H9 (cell line): ENCODE measurements at regions not wholly inside any gene's neighbourhood (a gene's known extent, or its start where the extent isn't known, plus 50 kb on each side); places are given as distances from the start of the nearest gene placed in this dataset.

Source experiments
- DNase-seq: peaks from one replicate; pipeline ENCODE4 v3.0.0-alpha.2; 2017
- H2AFZ ChIP-seq: one replicate; pipeline ENCODE4 v1.6.1; 2013; ENCODE audit warnings: mild to moderate bottlenecking, low read length, control low read depth, moderate library complexity
- H2AK5ac ChIP-seq: 2 replicates; pipeline ENCODE4 v1.6.1; 2013; ENCODE audit warnings: low read length, control low read depth, mixed read lengths; ENCODE audit not compliant: insufficient read length
- H2BK120ac ChIP-seq: one replicate; pipeline ENCODE4 v1.6.1; 2013; ENCODE audit warnings: low read depth, mild to moderate bottlenecking, low read length, control low read depth, inconsistent platforms; ENCODE audit not compliant: poor library complexity, severe bottlenecking
- H2BK12ac ChIP-seq: 2 replicates; pipeline ENCODE4 v1.6.1; 2013; ENCODE audit warnings: low read length, control low read depth, mixed read lengths, low read depth; ENCODE audit not compliant: insufficient read length
- H2BK15ac ChIP-seq: 2 replicates; pipeline ENCODE4 v1.6.1; 2013; ENCODE audit warnings: low read depth, low read length, control low read depth
- H2BK20ac ChIP-seq: one replicate; pipeline ENCODE4 v1.6.1; 2013; ENCODE audit warnings: low read depth, mild to moderate bottlenecking, low read length, control low read depth, inconsistent platforms; ENCODE audit not compliant: poor library complexity, severe bottlenecking
- H2BK5ac ChIP-seq: 2 replicates; pipeline ENCODE4 v1.6.1; 2013; ENCODE audit warnings: low read length, control low read depth, mixed read lengths; ENCODE audit not compliant: insufficient read length
- H3K14ac ChIP-seq: 2 replicates; pipeline ENCODE4 v1.6.1; 2013; ENCODE audit warnings: low read length, control low read depth; ENCODE audit not compliant: insufficient read depth
- H3K18ac ChIP-seq: 2 replicates; pipeline ENCODE4 v1.6.1; 2013; ENCODE audit warnings: low read depth, mild to moderate bottlenecking, mixed read lengths, low read length, control low read depth; ENCODE audit not compliant: insufficient read length
- H3K23ac ChIP-seq: 2 replicates; pipeline ENCODE4 v1.6.1; 2013; ENCODE audit warnings: low read length, control low read depth, mixed read lengths, low read depth; ENCODE audit not compliant: insufficient read length
- H3K23me2 ChIP-seq: 2 replicates; pipeline ENCODE4 v1.6.1; 2013; ENCODE audit warnings: low read depth, mild to moderate bottlenecking, mixed read lengths, low read length, control low read depth; ENCODE audit not compliant: insufficient read length, poor library complexity, severe bottlenecking
- H3K27ac ChIP-seq: 2 replicates; pipeline ENCODE4 v1.5.1; 2013; ENCODE audit warnings: low read length, control low read depth, mixed read lengths, low read depth; ENCODE audit not compliant: insufficient read length
- H3K27me3 ChIP-seq: 2 replicates; pipeline ENCODE4 v1.6.1; 2013; ENCODE audit warnings: low read length, control low read depth, inconsistent platforms; ENCODE audit not compliant: insufficient read depth
- H3K4ac ChIP-seq: 2 replicates; pipeline ENCODE4 v1.6.1; 2013; ENCODE audit warnings: low read depth, mild to moderate bottlenecking, control low read depth, inconsistent platforms, low read length, moderate library complexity
- H3K4me1 ChIP-seq: 2 replicates; pipeline ENCODE4 v1.6.1; 2013; ENCODE audit warnings: low read length, control low read depth, inconsistent platforms; ENCODE audit not compliant: insufficient read depth
- H3K4me2 ChIP-seq: 2 replicates; pipeline ENCODE4 v1.6.1; 2013; ENCODE audit warnings: low read length, control low read depth, mixed read lengths; ENCODE audit not compliant: insufficient read length, insufficient read depth
- H3K56ac ChIP-seq: 2 replicates; pipeline ENCODE4 v1.6.1; 2013; ENCODE audit warnings: low read depth, mild to moderate bottlenecking, mixed read lengths, low read length, control low read depth; ENCODE audit not compliant: insufficient read length
- H3K79me1 ChIP-seq: 2 replicates; pipeline ENCODE4 v1.6.1; 2013; ENCODE audit warnings: low read depth, mild to moderate bottlenecking, moderate library complexity, low read length, control low read depth, inconsistent platforms; ENCODE audit not compliant: insufficient read depth, poor library complexity, severe bottlenecking
- H3K79me2 ChIP-seq: 2 replicates; pipeline ENCODE4 v1.6.1; 2013; ENCODE audit warnings: low read length, control low read depth, inconsistent platforms; ENCODE audit not compliant: insufficient read depth
- H3K9ac ChIP-seq: 2 replicates; pipeline ENCODE4 v1.6.1; 2013; ENCODE audit warnings: low read length, control low read depth, mixed read lengths; ENCODE audit not compliant: insufficient read length; ENCODE audit errors: extremely low read depth
- H3K9me3 ChIP-seq: one replicate; pipeline ENCODE4 v1.6.1; 2013; ENCODE audit warnings: low read depth, low read length, inconsistent platforms; ENCODE audit not compliant: control insufficient read depth
- H3T11ph ChIP-seq: one replicate; pipeline ENCODE4 v1.6.1; 2013; ENCODE audit warnings: mild to moderate bottlenecking, low read length, control low read depth, inconsistent platforms
- H4K20me1 ChIP-seq: one replicate; pipeline ENCODE4 v1.6.1; 2013; ENCODE audit not compliant: control insufficient read depth, insufficient read length, insufficient read depth
- H4K5ac ChIP-seq: 2 replicates; pipeline ENCODE4 v1.6.1; 2013; ENCODE audit warnings: low read depth, mild to moderate bottlenecking, mixed read lengths, low read length, control low read depth; ENCODE audit not compliant: insufficient read length
- H4K8ac ChIP-seq: replicated peaks from 2 replicates; pipeline ENCODE4 v1.6.1; 2013; ENCODE audit warnings: low read length, control low read depth, mixed read lengths, low read depth; ENCODE audit not compliant: insufficient read length
- H4K91ac ChIP-seq: 2 replicates; pipeline ENCODE4 v1.6.1; 2013; ENCODE audit warnings: low read depth, mild to moderate bottlenecking, moderate library complexity, mixed read lengths, low read length, control low read depth; ENCODE audit not compliant: insufficient read length
- H3K27ac Mint-ChIP-seq, 3 experiments: 2 replicates in 2 of 3; 3 replicates in 1 of 3; pipeline ENCODE4 v1.8.0; 2020 to 2021; ENCODE audit warnings: mixed read lengths in 3 of 3, mild to moderate bottlenecking in 1 of 3, moderate library complexity in 1 of 3
- H3K27me3 Mint-ChIP-seq: 2 replicates; pipeline ENCODE4 v1.8.0; 2021; ENCODE audit warnings: low read depth, mild to moderate bottlenecking, moderate library complexity, mixed read lengths
- H3K36me3 Mint-ChIP-seq, 3 experiments: 2 replicates in 2 of 3; 3 replicates in 1 of 3; pipeline ENCODE4 v1.8.0; 2020 to 2021; ENCODE audit warnings: low read depth in 3 of 3, mixed read lengths in 3 of 3; ENCODE audit not compliant: insufficient read depth in 1 of 3
- H3K4me1 Mint-ChIP-seq, 2 experiments: 2 replicates each; pipeline ENCODE4 v1.8.0; 2020; ENCODE audit warnings: mixed read lengths in 2 of 2
- H3K4me3 Mint-ChIP-seq, 2 experiments: 2 replicates in 1 of 2; 3 replicates in 1 of 2; pipeline ENCODE4 v1.8.0; 2020 to 2021; ENCODE audit warnings: mild to moderate bottlenecking in 2 of 2, mixed read lengths in 2 of 2, moderate library complexity in 1 of 2
- H3K9me3 Mint-ChIP-seq, 2 experiments: 2 replicates in 1 of 2; 3 replicates in 1 of 2; pipeline ENCODE4 v1.8.0; 2020; ENCODE audit warnings: mild to moderate bottlenecking in 2 of 2, mixed read lengths in 2 of 2, moderate library complexity in 1 of 2
- CTCF ChIP-seq: fragments of 200-600 bp; sonication (generic); conservative IDR thresholded peaks from 3 replicates; pipeline ENCODE4 v1.8.0; 2021; ENCODE audit warnings: antibody characterized with exemption, mild to moderate bottlenecking
- WGBS: extraction: QIAGEN DNeasy Blood & Tissue Kit; methylation state at CpG from one replicate; pipeline ENCODE4 v1.1.7; 2013; ENCODE audit warnings: missing lambda C conversion rate, low lambda C conversion rate, mixed read lengths; ENCODE audit not compliant: insufficient read length; ENCODE audit errors: extremely low coverage; 5-methylcytosine and 5-hydroxymethylcytosine counted together

GRCh38 chr5:154110716-154111115 lies 71.9 kb downstream of the MFAP3 start:
- Histone ChIP-seq H3K14ac (no peak overlapping the region), H3K9me3 (no peaks in the 10 kb centered on the region), H3K23ac (no peak overlapping the region), H2AK5ac (no peak overlapping the region), H3K27me3 (no peaks in the 10 kb centered on the region), H3K4ac (no peak overlapping the region), H3K18ac (no peak overlapping the region), H3K79me1 (no peaks in the 10 kb centered on the region), H3K27ac (no peak overlapping the region), H2AFZ (no peak overlapping the region), H3K4me2 (no peak overlapping the region), H3K4me1 (peaks cover 19% of the 10 kb centered on the region), H4K5ac (no peak overlapping the region), H2BK5ac (no peak overlapping the region), H2BK120ac (no peak overlapping the region), H3K23me2 (peaks cover 2% of the 10 kb centered on the region), H2BK20ac (no peak overlapping the region), H3T11ph (no peak overlapping the region), H3K9ac (no peak overlapping the region), H4K91ac (no peak overlapping the region), H2BK15ac (no peak overlapping the region), H4K8ac (no peak overlapping the region), H2BK12ac (no peak overlapping the region), H4K20me1 (no peaks in the 10 kb centered on the region), H3K79me2 (no peaks in the 10 kb centered on the region), H3K56ac (no peak overlapping the region)
- no peak for DNase-seq
- Mint-ChIP-seq H3K27ac (no peak overlapping the region; a peak in 1 of 7 replicates), H3K9me3 (no peaks in the 10 kb centered on the region), H3K4me1 (peaks cover 37 to 43% of the 10 kb centered on the region in 2 experiments), H3K27me3 (peaks cover 3% of the 10 kb centered on the region), H3K4me3 (no peak overlapping the region), H3K36me3 (no peaks in the 10 kb centered on the region; a peak in 1 of 7 replicates)
- no CpG with 5 or more reads among the region's 3 CpGs for WGBS
- no peak for TF ChIP-seq CTCF
